Stimulated activated CD4-positive, alpha-beta T cell treated with anti-CD3 and anti-CD28 coated beads, TNF-alpha, amount 100 ng/mL, for 4 hours (primary cell): ENCODE measurements at regions not wholly inside any gene's neighbourhood (a gene's known extent, or its start where the extent isn't known, plus 50 kb on each side); places are given as distances from the start of the nearest gene placed in this dataset.
"Not testable (repeated sequence)": the region's sequence is repeated elsewhere in the genome, so short reads cannot be mapped to it uniquely, and the experiment has no call there.

Source experiments
- DNase-seq, 3 experiments: peaks; one replicate each; pipeline ENCODE4 v3.0.0-alpha.2; 2020; ENCODE audit warnings: low read depth in 3 of 3

DNA sequence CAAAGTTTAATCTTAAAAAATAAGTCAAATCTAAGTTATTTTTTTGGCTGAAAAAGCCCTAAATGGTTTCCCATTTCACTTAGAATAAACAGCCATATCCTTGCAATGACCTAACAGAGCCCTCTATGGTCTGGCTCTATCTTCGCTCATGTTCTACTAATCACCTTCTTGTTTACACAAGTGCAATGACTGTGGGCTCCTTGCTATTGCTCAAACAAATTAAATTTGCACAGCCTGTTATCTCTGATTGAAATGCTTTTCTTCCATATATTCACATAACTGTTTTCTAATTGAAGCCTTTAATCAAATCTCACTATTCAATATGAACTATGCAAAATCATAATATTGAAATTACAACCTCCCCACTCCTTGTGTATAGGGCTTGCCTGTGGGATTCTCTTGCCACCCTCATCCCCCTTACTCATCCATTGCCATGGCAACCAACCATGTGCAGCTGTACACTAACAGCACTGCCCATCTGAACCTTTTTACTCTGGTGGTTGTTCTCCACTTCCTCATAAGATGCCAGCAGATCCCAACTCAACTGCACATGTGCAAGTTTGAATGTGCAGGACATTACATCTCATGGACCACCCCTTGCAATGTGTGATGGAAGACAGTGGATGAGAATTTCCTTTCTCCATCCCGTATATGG, 1083.2 kb downstream of the SOCS6 start:
- DNase-seq, result no peak

GRCh38 chr18:71370671-71371445, 1082.0 kb downstream of the SOCS6 start:
- DNase-seq, result no peak

GRCh38 chr18:71370095-71370494, 1081.2 kb downstream of the SOCS6 start:
- DNase-seq, result no peak

DNA sequence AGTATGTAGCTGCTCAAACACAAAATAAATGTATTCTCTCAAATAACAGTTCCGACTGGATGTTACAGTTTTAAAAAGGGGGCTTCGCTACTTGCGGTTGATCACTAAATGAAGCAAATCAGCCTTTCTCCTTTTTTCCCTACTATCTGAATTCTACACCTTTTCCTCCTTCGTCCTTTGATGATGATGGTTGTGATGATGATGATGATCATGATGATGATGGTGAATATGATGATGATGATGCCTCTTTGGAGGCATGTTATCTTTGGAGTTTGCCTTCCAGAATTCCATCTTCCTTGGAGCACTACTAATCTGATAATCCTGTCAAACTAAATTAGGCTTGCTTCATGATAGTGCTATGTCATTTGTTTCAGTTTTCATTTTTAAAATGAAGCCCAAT, 1073.3 kb downstream of the SOCS6 start:
- no peak for DNase-seq

- not testable (repeated sequence) for DNase-seq
Observed at GRCh38 chr18:71355599-71355998, 1066.8 kb downstream of the SOCS6 start.

DNA sequence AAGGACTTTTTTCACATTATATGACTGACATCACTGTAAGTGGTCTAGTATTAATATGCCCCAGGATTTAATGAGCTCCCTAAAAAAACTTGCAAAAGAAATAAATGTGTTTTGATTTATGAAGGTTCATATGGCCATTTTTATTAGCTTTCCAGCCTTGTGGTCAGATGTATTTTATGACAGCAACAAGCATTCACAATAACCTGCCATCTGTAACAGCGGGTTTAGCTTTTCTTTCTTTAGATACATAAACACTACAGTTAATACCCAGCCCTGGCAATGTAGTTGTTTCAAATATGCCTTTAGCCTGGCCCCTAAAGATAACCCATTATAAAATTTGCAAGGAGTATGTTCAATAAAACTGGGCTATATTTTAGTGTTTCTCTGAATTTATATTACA, 1063.8 kb downstream of the SOCS6 start:
- no peak for DNase-seq

DNA sequence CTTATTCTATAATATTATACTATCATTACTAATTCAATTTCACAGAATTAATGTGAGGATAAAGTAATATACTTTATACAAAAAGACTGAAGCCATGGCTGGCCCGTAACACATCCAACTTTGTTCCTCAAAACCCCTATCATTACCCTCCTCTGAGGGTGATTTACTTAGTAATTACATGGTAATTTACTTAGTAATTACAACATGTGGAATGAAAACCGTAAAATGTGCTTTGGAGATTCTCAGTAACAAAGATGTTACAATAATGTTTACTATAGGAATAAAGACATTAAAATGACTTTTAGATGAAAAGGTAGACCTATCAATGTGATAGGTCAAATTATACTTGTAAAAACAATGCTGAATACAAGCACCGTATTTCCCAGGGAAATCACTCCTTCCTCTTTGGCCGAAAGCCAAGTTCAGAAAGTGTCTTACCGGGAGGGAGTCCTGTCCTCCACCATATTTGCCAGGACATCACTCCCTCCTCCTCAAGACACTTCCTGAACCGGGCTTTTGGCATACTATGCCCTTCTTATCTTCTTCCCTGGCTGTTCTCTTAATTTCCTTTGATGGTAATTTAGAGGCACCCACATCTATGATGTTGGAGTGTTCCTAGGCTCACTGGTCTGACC, 1047.8 kb downstream of the SOCS6 start:
- no peak for DNase-seq

- no peak for DNase-seq
Observed at GRCh38 chr18:71329563-71329962, 1040.7 kb downstream of the SOCS6 start.

DNA sequence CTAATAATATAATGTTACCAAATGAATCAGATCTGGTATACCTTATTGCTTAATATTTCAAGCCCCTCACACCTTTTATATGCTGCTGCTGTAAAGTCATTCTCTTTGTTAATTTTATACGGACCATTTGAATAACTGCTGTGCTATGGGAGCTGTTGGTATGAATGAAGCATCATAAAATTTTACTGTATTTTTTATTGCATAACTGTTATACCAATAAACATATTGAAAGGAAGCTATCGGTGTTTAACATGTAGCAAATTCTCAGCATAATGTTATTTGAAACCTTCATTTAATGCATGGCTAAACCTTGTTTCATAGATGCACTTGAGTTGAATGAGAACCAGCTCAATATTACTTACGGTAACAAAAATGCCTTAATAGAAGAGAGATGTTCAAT, 1040.3 kb downstream of the SOCS6 start:
- DNase-seq, result no peak

- DNase-seq, result no peak
Observed at GRCh38 chr18:71327850-71328249, 1039.0 kb downstream of the SOCS6 start.

DNA sequence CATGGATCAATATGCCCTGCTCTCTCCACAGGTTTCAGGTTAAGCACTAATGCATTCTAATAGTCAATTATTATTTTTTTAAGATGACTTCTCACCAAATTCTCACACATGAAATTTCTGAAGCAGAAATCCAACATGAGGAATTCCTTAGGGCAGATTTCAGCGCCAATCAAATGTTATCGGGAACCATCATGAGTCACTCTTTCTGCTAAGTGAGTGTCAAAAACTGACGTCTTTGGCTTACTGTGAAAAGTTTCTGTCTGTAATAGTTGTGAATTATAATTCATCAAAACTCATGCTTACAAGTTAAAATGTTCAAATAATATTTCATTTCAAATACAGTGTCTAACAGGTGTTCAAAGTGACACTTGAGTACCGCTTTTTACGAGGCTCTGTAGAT, 1038.6 kb downstream of the SOCS6 start:
- DNase-seq, result no peak

GRCh38 chr18:71326826-71327225, 1038.0 kb downstream of the SOCS6 start:
- DNase-seq, result no peak

DNA sequence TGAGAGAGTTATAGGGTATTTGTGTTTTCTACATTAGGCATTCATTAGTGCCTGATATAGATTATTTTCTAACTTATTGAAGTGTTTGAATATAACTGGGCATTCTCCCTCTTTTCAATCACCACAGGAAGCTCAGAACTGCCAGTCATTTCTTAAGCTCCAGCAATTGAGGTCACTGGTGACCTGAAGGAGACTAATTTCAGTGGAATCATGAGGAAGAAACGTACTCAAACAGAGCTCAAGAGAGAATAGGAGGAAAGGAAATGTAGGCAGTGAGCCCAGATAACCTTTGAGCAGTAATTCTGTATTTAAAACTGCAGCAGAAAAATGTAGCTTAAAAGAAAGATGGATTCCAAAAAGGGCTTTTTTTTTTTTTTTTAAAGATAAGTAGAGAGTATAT, 1035.5 kb downstream of the SOCS6 start:
- DNase-seq, result no peak

DNA sequence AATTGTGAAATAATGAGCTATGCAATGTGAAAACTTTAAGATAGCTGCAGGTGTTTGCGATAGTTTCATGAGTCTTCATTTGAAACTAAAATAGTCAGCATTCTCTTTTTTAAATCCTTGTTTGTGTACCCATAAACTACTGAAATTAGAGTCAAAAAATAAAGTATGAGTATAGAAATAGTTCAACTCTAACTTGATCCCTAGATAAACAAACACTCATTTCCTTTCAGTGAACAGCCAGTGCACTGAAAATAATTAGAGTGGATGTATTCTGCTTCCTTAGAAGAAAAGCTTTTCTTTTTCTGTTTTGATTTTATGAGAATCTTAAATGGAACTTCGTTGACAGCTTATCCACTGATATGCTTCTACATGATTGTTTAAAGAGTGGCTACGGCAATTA, 1033.4 kb downstream of the SOCS6 start:
- DNase-seq, result no peak

- DNase-seq, result no peak
Observed at GRCh38 chr18:71321319-71321718, 1032.5 kb downstream of the SOCS6 start.

DNA sequence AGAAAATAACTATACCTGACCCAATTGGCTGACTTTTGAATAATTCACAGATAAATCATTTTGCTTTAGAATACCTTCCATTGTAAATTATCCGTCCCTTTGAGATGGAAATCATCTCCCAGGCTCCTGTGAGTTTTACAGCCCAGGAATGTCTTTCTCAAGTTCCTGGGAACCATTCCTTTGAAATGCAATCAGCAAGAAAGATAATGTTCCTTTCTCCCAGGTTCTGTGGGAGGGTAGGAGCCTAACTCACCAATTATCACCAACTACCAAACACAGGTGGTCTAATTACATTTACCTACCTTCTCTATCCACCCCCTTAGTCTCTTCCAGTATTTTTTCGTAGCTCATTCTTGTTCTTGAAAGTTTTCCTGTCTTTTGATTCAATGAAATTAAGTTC, 1016.0 kb downstream of the SOCS6 start:
- DNase-seq, result no peak

DNA sequence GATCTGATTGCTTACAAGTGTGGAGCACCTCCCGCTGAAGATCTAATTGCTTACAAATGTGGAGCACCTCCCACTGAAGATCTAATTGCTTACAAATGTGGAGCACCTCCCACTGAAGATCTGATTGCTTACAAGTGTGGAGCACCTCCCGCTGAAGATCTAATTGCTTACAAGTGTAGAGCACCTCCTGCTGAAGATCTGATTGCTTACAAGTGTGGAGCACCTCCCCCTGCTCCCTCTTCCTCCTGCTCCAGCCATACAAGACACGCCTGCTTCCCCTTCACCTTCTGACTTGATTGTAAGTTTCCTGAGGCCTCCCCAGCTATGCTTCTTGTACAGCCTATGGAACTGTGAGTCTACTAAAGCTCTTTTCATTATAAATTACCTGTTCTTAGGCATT, 1014.9 kb downstream of the SOCS6 start:
- DNase-seq, result not testable (repeated sequence)

GRCh38 chr18:71301596-71301995, 1012.8 kb downstream of the SOCS6 start:
- DNase-seq, result no peak

GRCh38 chr18:71294201-71294600, 1005.4 kb downstream of the SOCS6 start:
- not testable (repeated sequence) for DNase-seq

- DNase-seq, result no peak
Observed at GRCh38 chr18:71293322-71293721, 1004.5 kb downstream of the SOCS6 start.

- no peak for DNase-seq
Observed at GRCh38 chr18:71287268-71287667, 998.4 kb downstream of the SOCS6 start.

DNA sequence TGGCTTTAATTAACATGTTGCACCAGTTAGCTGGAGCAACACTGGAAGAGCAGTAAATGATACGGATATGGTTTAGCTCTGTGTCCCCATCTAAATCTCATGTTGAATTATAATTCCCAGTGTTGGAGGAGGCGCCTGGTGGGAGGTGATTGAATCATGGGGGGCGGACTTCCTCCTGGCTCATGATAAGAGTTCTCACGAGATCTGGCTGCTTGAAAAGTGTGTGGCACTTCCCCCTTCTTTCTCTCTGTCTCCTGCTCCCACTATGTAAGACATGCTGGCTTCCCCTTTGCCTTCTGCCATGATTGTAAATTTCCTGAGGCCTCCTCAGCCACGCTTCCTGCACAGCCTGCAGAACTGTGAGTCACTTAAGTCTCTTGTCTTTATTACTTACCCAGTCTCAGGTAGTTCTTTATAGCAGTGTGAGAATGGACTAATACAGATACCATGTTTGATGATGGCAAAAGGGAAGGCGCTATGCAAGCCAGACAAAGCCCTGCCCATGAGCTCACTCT, 963.6 kb downstream of the SOCS6 start:
- no peak for DNase-seq

- DNase-seq, result no peak
Observed at GRCh38 chr18:71250191-71250590, 961.3 kb downstream of the SOCS6 start.
